HUDEP-2 (cell line): ENCODE measurements at regions not wholly inside any gene's neighbourhood (a gene's known extent, or its start where the extent isn't known, plus 50 kb on each side); places are given as distances from the start of the nearest gene placed in this dataset.

ENCODE experiments used
- DNase-seq, 76 experiments: peaks; one replicate each; lab custom pipeline; 2025; ENCODE audit not compliant: unreplicated experiment in 76 of 76; lab: John Stamatoyannopoulos, UW

GRCh38 chr4:32400870-32401269 is 1680.7 kb downstream of the PCDH7 start:
- no peak for DNase-seq

- no peak for DNase-seq
Observed at GRCh38 chr4:32417113-32417704, 1697.0 kb downstream of the PCDH7 start.

GRCh38 chr4:32423267-32423666 is 1703.1 kb downstream of the PCDH7 start:
- DNase-seq: no peak

GRCh38 chr4:32425243-32425642 is 1705.1 kb downstream of the PCDH7 start:
- DNase-seq: no peak

GRCh38 chr4:32427566-32427965 is 1707.4 kb downstream of the PCDH7 start:
- DNase-seq: no peak

GRCh38 chr4:32429151-32429550 is 1709.0 kb downstream of the PCDH7 start:
- DNase-seq: no peak

GRCh38 chr4:32435308-32435707 is 1715.1 kb downstream of the PCDH7 start:
- no peak for DNase-seq

GRCh38 chr4:32436816-32437215 is 1716.6 kb downstream of the PCDH7 start:
- DNase-seq: no peak

GRCh38 chr4:32440391-32440790 is 1720.2 kb downstream of the PCDH7 start:
- no peak for DNase-seq

- DNase-seq: no peak
Observed at GRCh38 chr4:32454482-32454881, 1734.3 kb downstream of the PCDH7 start.

- no peak for DNase-seq
Observed at GRCh38 chr4:32455231-32455630, 1735.1 kb downstream of the PCDH7 start.

GRCh38 chr4:32460972-32461371 is 1740.8 kb downstream of the PCDH7 start:
- no peak for DNase-seq

GRCh38 chr4:32462944-32463343 is 1742.8 kb downstream of the PCDH7 start:
- peak in 1 of 76 experiments; percentile 1 for DNase-seq

- no peak for DNase-seq
Observed at GRCh38 chr4:32470087-32470585, 1750.0 kb downstream of the PCDH7 start.

GRCh38 chr4:32472918-32473317 is 1752.7 kb downstream of the PCDH7 start:
- DNase-seq: no peak

- no peak for DNase-seq
Observed at GRCh38 chr4:32475710-32476109, 1755.5 kb downstream of the PCDH7 start.

GRCh38 chr4:32477518-32477917 is 1757.3 kb downstream of the PCDH7 start:
- DNase-seq: no peak

- DNase-seq: no peak
Observed at GRCh38 chr4:32485956-32486355, 1765.8 kb downstream of the PCDH7 start.

GRCh38 chr4:32488690-32489089 is 1768.5 kb downstream of the PCDH7 start:
- no peak for DNase-seq

GRCh38 chr4:32499171-32499570 is 1779.0 kb downstream of the PCDH7 start:
- no peak for DNase-seq

GRCh38 chr4:32503241-32503640 is 1783.1 kb downstream of the PCDH7 start:
- DNase-seq: no peak

- DNase-seq: no peak
Observed at GRCh38 chr4:32506067-32506466, 1785.9 kb downstream of the PCDH7 start.

GRCh38 chr4:32519060-32519459 is 1798.9 kb downstream of the PCDH7 start:
- no peak for DNase-seq
